ENCODE measurements at regions not wholly inside any gene's neighbourhood (a gene's known extent, or its start where the extent isn't known, plus 50 kb on each side); places are given as distances from the start of the nearest gene placed in this dataset.

- TF ChIP-seq POLR2A (IDR thresholded peaks at IDR 0.05; ENCODE audit: low read length) = no peak
- no peak for TF ChIP-seq GATA1 (IDR thresholded peaks at IDR 0.05; ENCODE audit: low read depth, low read length)
These were observed 115.4 kb upstream of the RPS6KA3 start for GRCh38 chrX:20382082-20382481.
